DMS53 treated with DMSO at 0.1 percent for 48 hours (cell line): ENCODE measurements at regions not wholly inside any gene's neighbourhood (a gene's known extent, or its start where the extent isn't known, plus 50 kb on each side); places are given as distances from the start of the nearest gene placed in this dataset.
"Not testable (repeated sequence)": the region's sequence is repeated elsewhere in the genome, so short reads cannot be mapped to it uniquely, and the experiment has no call there.

Experiments used
- DNase-seq: peaks from one replicate; lab custom pipeline; 2025; ENCODE audit not compliant: unreplicated experiment; lab: John Stamatoyannopoulos, UW

DNA sequence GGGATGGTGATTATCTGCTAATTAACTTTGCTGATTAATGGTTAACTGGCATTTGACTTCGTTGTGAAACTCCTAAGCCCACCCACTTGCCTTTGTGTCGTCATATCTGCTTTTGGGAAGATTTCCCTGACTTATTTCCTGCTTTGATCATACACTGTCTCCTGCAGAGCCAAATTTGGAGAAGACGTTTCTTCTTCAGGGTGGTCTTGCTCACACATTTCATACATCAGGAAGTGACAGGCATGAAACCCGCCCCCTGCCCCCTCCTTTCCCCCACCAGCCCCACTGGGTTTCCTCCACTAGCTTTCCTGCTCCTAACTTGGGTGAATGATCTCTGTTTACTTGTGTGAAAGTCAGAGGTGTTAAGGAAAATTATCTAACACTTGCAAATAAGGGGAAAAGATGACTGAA, 300.1 kb downstream of the TSN start:
- no peak for DNase-seq

DNA sequence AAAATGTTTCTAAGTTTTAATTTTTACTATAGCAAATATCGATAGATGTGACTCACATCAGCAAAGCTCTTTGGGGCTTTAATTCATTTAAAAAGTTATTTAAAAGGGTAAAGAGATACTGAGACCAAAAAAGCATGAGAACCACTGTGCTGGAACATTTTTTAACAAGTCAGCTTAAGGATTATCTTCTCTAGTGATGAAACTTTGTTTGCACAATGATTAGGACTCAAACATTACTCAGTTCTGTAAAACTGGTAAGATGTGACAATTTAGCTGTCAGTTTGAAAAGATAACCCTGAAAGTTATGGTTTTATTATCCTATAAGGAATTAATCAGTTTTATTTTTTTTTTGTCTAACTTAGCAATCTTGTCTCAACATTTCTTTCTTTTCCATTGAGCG, 301.4 kb downstream of the TSN start:
- no peak for DNase-seq

DNA sequence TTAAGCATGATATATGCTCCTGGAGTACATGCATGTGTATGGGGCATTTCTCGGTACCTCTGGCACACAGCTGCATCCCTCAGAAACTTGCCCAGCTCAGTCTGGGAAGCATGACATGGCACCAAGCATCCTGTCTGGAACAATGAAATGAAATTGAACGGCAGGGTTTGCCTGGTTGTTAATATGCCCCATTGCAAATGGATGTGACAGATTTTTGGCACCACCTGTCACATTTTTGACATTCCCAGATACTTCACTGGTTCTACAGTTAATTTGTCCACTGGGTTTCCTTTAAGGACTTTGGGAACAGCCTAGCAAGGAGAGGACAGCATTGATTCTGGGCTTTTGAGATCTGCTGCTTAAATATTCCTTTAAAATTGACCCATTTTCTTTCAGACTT, 305.8 kb downstream of the TSN start:
- no peak for DNase-seq

DNA sequence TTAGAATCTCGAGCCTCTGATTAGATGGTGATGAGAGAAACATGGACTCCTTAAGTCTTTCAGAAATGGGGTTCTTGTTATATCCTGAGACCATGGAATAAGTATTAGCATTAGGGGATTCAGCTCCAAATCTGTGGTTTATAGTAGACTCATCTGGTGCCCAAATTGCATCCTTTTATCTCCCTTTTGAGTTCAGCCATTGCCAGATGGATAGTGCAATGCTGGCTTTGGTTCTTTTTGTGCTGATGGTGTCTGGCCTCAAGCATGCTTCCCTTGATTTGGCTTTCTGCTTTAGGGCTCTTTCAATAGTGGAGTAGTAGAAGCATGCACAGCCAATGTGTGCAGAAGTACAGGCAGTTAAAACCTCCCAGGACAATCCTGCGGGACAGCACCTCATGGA, 306.4 kb downstream of the TSN start:
- no peak for DNase-seq

DNA sequence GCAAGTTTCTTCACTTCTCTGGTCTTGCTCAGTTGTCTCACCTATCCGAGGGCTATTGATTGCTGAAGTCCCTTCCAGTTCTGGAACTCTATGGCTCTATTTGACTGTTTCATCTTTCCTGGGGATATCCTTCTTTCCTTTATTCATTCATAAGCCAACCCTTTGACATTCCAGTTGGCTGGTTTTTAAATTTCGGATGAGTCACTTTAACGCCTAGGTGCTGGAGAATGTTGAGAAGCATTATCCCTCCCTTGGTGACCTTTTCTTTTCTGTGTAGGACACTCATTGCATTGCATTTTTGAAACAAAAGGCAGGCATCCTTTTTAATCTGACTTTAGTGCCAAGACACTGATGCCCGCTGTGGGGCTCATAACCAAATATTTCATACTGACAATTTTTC, 307.1 kb downstream of the TSN start:
- no peak for DNase-seq

DNA sequence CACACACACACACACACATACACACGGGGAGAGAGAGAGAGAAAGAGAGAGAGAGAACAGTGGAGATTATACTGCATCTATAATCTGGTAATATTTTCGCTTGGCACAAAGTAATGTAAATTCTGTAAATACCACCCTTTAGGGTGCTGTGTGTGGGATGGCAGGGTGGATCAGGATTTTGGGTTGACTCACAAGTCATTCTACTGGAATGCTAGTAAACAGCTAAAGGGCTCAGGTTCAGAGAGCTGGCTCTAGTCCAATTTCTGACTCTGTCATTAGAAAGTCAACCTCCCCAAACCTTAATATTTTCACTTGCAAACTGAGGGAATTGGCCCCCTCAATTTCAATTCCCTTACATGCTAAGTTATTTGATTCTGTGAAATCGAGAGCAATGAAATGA, 308.3 kb downstream of the TSN start:
- DNase-seq: no peak

DNA sequence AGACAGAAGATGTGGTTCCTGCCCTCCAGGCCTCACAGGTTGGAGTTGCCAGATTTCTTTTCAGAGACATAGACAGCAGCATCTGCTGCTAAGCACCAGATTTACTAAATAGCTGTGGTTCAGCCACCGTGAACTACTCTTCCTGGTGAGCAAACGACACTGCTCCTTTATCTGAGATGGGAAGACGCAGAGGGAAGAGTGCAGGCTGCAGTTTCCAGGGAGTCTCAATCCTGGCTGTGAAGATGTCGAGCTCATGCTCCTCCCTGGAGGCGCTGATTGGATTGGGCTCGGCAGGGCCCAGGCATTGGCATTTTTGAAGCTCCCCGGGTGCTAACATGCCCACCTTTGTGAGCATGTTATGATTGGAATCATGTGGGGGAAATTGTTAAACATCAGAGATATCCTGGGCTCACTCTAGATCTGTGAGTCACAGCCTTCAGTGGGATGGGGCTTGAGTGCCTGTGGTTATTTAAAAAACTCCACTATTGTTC, 314.8 kb downstream of the TSN start:
- no peak for DNase-seq

DNA sequence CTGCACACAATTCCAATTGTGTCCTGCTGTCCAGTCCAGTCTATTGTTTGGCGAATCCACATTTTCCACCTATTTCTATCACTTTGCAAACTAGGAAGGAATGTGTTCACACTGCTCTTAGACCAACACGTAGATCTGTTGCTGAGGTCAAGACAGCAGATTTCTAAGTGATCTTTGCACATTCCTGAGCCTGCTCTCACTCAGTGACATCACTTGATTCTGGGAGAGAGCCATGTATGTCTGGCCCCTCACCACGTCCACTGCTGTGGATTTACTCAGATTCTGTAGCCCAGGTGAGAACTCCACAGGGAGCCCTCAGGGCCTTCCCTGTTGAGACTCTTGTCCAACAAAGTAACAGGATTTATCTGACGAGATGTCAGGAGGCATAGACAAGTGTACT, 317.2 kb downstream of the TSN start:
- DNase-seq: no peak

DNA sequence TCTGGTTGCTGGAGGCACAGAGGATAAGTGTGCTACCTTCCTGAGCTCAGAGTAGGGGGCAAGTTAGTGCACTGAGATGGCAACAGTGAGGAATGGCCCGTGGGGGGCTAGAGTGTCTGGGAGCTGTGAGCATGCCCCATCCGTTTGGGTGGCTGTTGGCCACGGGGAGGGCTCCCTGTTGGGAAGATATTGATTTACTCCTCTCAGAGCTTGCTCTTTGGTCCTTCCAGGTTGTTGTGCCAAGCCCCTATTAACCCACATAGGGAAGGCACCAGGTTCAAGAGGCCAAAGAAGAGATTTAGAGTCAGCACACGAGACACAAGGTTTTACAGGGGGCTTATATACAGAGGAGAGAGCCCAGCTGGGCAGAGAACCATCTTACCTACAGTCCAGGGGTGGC, 318.8 kb downstream of the TSN start:
- DNase-seq: no peak

DNA sequence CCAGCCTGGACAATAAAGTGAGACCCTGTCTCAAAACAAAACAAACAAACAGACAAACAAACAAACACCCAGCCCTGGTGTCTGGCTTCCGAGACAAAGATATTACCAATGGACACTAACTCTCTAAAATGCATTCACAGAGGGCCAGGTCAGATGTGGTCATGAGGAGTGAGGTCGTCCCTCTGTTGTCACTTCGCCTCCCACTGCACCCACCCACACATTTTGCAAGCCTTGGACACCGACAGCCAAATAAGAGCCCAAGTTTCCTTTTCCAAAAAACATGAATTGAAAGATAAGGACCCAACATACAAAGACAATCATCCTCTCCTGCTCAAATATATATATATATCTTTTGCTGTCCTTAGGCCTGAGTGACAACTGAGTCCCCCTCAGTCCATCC, 319.9 kb downstream of the TSN start:
- no peak for DNase-seq

DNA sequence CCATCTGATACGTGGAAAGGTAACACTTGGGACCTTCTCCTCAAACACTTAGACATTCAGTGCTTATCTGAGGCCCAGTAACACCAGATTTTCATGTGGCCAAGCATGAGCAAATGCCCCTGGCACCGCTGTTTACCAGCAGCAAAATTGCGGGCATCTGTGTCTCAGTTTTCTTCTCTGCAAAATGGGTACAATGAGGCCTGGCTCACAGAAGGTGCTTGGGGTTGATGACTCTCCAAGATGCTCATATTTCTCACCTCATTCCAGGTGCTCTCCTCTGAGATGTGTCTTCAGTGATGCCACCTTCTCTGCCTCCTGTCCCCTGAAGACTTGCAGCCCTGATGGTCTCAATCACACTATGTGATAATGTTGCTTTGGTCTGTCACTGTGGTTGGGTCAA, 321.7 kb downstream of the TSN start:
- DNase-seq: no peak

DNA sequence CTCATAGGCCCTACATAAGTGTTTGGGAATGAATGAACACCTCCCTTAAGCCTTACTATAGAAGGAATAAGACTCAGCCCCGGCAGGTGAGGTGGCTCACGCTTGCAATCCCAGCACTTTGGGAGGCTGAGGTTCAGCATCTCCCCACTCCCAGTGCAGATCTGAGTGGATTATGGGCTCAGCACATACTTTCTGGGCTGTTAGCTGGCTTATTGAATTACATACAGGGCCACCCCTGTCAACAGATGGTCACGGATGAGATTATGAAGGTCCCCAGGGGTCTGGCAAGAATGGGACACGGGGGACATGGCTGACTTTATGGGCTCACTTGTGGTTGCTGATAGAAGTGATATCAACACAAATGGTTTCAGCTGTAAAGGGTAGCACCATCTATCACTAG, 322.3 kb downstream of the TSN start:
- no peak for DNase-seq

DNA sequence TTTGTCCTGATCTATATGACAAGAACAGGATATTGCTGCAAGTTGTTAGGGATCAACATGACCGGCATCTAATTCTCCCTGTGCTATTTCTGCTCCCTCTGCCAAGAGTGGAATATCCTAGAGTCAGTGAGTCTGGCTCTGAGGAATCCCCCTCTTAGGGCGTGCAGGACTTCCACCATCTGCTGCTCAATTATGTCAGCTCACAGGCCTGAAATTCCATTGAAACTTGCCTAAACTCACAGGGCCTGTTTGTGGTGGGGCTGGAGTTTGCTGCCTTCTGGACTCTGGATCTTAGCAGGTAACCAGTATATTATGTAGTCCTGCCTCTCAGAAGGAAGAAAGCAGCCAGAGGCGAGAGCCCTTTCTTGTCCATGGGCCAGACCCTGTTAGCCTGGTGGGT, 323.0 kb downstream of the TSN start:
- no peak for DNase-seq

DNA sequence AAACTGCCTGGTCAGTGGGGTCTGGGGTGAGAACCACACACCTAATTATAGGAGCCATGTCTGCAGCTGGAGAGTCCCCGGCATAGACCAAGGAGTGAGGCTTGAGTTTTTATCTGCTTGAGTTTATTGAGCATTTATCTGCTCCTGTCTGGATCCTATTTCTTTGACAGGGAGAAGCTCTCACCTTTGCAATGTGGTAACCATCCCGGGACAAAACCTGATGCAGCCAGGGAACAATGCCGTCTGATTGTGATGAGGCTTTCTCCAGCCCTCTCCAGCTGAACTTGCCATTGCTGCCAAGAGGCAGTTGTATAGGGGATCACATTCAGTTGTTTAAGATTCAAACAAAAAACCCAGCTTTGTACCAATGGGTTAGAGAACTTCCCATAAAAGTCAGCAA, 324.4 kb downstream of the TSN start:
- no peak for DNase-seq

DNA sequence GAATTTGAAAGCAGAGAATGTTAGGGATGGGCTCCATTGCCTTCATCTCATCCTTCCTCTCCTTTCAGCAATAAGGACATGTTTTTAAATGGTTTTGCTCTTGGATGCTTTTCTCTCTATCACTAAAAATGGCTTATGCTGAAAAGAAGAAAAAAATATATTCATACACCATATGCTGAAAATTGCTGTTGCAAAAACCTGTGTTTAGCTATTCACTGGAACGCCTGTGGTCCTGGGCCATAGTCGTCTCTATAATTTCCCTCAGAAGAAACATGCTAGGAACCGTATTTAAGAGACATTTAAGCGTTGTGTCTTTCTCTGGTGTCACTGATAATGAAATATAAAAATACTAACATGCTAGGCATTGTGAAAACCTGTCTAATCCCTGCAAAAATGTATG, 324.9 kb downstream of the TSN start:
- no peak for DNase-seq

DNA sequence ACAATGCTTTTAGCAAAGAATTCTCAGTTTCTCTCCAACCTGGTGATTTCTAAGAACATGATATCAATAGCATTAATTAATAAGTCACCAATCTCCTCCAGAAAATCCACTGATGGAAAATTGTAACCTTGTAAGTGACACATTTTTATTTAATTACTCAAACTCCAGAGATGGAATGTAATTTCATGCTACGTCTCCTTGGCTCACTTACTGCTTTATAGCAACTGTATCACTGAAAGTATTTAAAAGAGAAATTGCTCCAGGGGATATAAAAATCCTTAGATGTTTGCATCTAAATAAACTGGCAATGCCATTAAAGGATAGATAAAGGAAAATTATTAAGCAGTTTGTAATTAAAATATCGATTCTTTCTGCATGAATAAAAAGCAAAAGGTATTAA, 325.4 kb downstream of the TSN start:
- DNase-seq: no peak

DNA sequence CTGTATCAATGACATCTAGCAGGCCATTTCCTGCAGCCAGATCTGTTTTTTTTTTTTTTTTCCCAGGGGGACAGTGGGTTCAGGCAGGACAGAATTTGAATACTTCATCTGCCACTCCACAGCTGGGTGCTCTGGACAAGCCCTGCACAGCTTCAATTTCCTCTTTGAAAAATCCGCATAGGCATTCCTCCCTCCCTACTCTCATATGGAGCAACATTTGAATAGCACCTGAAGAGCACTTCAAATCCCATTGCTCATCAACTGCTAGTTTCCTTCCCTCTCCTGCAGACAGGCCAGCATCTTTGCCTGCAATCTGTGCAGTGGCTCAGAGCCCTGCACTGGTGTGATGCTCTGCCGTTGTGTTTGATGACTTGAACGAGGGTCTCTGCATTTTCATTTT, 326.3 kb downstream of the TSN start:
- DNase-seq: peak; percentile 87

DNA sequence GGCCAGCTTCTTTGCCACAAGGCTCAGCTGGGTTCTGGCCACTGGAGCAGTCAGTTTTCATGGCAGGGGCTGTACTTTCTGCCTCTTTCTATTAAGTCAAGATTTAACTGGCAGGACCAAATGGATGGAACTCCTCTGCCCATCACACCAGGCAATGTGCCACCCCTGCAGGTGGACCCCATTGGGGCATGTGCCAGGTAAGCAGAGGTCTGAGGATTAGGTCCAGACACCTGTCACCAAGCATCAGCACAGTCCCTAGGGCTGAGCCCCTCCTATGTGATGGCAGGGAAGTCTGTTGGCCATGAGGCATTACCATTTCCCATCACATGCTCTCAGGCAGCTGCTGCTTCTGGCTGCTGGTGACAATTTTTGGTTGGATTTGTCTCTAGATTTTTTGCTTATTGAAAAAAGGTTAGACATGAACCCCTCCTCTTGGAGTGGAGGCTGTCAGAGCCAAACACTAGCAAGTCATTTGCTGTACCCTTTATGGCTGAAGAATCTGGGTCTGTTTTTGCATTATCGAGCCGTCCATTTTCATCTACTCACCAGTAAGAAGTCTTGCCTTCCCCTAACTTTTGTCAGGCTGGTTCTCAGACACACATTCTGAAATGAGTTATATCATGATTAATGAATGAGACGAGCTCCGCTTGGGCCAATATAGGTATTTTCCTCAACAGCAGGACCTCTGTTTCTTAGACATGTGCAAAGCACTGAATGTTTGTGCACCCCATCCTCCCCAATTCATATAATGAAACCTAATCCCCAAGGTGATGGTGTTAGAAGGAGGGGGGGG, 328.0 kb downstream of the TSN start:
- DNase-seq: no peak

DNA sequence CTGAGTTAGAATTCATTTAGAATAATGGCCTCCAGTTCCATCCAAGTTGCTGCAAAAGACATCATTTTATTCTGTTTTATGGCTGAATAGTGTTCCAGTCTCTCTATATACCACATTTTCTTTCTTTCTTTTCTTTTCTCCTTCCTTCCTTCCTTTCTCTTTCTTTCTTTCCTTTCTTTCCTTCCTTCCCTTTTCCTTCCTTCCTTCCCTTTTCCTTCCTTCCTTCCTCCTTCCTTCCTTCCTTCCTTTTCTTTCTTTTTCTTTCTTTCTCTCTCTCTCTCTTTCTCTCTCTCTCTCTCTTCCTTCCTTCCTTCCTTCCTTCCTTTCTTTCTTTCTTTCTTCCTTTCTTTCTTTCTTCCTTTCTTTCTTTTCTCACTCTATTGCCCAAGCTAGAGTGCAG, 330.2 kb downstream of the TSN start:
- not testable (repeated sequence) for DNase-seq

DNA sequence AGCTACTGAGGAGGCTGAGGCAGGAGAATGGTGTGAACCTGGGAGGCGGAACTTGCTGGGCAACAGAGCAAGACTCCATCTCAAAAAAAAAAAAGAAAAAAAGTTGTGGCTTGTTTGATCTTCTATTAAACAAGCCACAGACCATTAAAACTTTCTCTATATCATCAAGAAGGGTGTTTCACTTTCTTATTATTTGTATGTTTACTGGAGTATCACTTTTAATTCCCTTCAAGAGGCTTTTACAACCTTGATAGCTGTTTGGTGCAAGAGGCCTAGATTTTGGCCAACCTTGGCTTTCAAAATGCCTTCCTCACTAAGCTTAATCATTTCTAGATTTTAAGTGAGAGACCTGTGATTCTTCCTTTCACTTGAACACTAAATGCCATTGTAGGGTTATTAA, 339.1 kb downstream of the TSN start:
- DNase-seq: no peak

DNA sequence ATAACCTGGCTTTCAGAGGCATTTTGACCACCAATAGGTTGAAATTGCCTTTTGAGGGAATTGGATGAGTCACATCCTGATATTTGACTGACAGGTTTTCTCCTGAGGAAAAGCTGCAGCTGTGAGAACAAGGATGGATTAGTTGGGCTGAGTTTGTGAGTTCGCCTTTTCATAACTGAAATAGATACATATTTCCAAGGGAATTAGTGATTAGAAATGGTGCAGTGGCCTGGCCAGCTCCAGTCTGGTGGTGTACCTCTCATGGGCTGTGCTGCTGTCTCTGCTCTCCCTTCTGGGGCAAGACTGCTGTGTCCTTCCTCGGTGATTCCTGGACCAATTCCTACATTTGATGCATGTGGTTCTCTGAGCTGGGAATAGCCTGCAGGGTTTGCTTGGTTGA, 341.3 kb downstream of the TSN start:
- DNase-seq: no peak

DNA sequence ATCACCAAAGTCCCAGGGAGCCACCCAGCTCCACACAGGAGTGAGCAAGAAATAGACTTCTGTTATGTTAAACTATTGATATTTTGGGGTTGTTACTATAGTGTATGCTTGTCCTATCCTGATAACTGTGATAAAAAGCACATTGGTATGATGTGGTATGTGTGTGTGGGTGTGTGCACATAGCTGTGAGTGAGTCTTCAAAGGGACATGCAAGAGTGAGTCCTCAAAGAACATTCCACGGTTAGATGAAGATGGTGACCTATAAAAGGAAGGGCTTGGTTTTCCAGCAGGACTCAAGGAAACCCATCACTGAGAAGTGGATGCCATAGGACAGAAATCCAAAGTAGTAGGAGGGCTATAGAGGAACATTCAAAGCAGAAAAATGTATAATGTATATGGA, 342.9 kb downstream of the TSN start:
- no peak for DNase-seq

DNA sequence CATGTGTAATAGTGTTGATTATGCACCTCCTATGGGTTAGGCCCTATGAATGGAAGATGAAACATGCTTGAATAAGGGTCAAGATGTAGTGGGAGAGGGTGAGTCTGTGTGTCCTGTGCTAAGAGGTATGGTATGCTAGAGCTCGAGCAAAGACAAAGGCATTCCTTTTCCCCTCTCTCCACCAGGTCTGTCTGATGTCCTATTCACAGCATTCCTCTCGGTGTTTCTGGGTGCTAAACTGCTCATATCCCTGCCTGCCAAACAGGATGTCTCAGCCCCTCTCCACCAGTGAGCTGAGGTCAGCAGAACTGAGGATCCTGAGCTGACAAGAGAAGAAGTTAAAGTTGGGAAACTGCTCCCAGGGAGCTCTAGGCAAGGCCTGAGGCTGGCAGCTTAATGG, 344.9 kb downstream of the TSN start:
- DNase-seq: no peak
